ENCODE measurements at regions not wholly inside any gene's neighbourhood (a gene's known extent, or its start where the extent isn't known, plus 50 kb on each side); places are given as distances from the start of the nearest gene placed in this dataset.

- DNase-seq (ENCODE audit: low read depth, low spot score), result no peak
- H3K36me3 ChIP-seq (ENCODE audit: control insufficient read depth in 1 of 2, insufficient read depth in 2 of 2, low read length in 2 of 2), result no peaks in the 10 kb centered on the region
- H3K4me2 ChIP-seq (ENCODE audit: low read length), result no peak overlapping the region
- no peaks in the 10 kb centered on the region for H3K27me3 ChIP-seq (ENCODE audit: insufficient read depth, low read length)
- no peak overlapping the region for H2AFZ ChIP-seq (ENCODE audit: low read depth, low read length, poor library complexity, severe bottlenecking)
- BruUV-seq (replicated peaks), result no TSS peak
- TF ChIP-seq SIN3A (IDR thresholded peaks at IDR 0.05; ENCODE audit: low read depth) (no peak), ZBTB33 (IDR thresholded peaks at IDR 0.05; ENCODE audit: extremely low read depth, insufficient replicate concordance, low read length) (no peak), FOSL1 (IDR thresholded peaks at IDR 0.05; ENCODE audit: low read depth) (no peak), TCF7L2 (IDR thresholded peaks at IDR 0.05; ENCODE audit: borderline replicate concordance, extremely low read depth, insufficient read depth, insufficient read length) (no peak), CTCF (IDR thresholded peaks at IDR 0.05 in 2 of 3, conservative IDR thresholded peaks at IDR 0.05 in 1 of 3; ENCODE audit: borderline replicate concordance in 1 of 3, insufficient read depth in 1 of 3, low read depth in 2 of 3, low read length in 2 of 3) (no peak), CEBPB (IDR thresholded peaks at IDR 0.05; ENCODE audit: low read depth) (no peak)
- ChIA-PET RAD21 (ENCODE audit: low non-redundant PET in 1 of 2, low total read pairs in 2 of 2, uncharacterized antibody in 2 of 2, unreplicated experiment in 2 of 2) (no interaction called here), POLR2A (no interaction called here), CTCF (no interaction called here)
- no peak overlapping the region for H3K9ac ChIP-seq (ENCODE audit: low read length)
- H3K9me2 ChIP-seq (ENCODE audit: insufficient read depth), result no peaks in the 10 kb centered on the region
- no peaks in the 10 kb centered on the region for H3K4me1 ChIP-seq (ENCODE audit: control insufficient read depth in 1 of 2, insufficient read depth in 2 of 2, low read length in 2 of 2)
- no peak for ATAC-seq
- intact Hi-C loops (cut with micrococcal nuclease), result no loop called here
- H4K20me1 ChIP-seq (ENCODE audit: insufficient read depth), result no peaks in the 10 kb centered on the region
- no peak overlapping the region for H3K4me3 ChIP-seq (replicated peaks in 1 of 2; ENCODE audit: low read depth in 1 of 2, low read length in 2 of 2)
- no peaks in the 10 kb centered on the region for H3K9me3 ChIP-seq (ENCODE audit: control insufficient read depth in 1 of 2, insufficient read depth in 1 of 2, low read depth in 1 of 2, low read length in 2 of 2)
- no peaks in the 10 kb centered on the region for H3K79me2 ChIP-seq (ENCODE audit: insufficient read depth, low read length)
- no peak overlapping the region for H3K27ac ChIP-seq (ENCODE audit: low read depth, low read length)
Measured at GRCh38 chr2:195016841-195017240, 640.2 kb upstream of the SLC39A10 start.

All from HCT116 (cell line).